PC-3 (cell line): ENCODE measurements at regions not wholly inside any gene's neighbourhood (a gene's known extent, or its start where the extent isn't known, plus 50 kb on each side); places are given as distances from the start of the nearest gene placed in this dataset.

Experiments
- EZH2 ChIP-seq: fragments of 300-600 bp; sonication (generic); IDR thresholded peaks from one replicate; pipeline ENCODE4 v1.6.1; 2017; ENCODE audit warnings: antibody characterized with exemption, mild to moderate bottlenecking, low read length; ENCODE audit not compliant: unreplicated experiment
- EZH2phosphoT487 ChIP-seq: fragments of 300-600 bp; sonication (generic); IDR thresholded peaks from 2 replicates; pipeline ENCODE4 v1.6.1; 2018; ENCODE audit warnings: mild to moderate bottlenecking, antibody characterized with exemption, low read length, borderline replicate concordance
- TF ChIP-seq, protein P1 (sequence below): fragments of 300-600 bp; sonication (generic); conservative IDR thresholded peaks from 2 replicates; pipeline ENCODE4 v1.5.1; 2017; ENCODE audit warnings: antibody characterized with exemption, low read depth, mild to moderate bottlenecking, low read length

DNA sequence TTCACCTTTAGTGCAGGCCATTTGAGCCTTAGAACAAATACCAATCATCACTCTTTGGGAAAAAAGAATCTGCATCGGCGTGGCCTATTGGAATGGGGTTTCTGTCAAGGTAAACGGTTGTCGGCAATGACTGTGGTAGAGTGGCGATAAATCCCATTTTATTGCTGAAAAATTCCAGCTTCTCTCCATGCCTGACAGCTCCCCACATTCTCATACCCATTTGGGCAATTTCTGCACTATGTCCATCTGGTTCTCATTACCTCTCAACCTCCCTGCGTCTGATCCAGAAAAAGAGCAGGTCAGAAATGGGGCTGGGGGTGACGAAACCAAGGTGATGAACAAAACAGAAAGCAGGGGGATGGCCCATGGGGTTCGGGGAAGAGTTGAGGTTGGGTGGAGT is 254.0 kb downstream of the MEIS1 start:
- TF ChIP-seq, protein P1, sequence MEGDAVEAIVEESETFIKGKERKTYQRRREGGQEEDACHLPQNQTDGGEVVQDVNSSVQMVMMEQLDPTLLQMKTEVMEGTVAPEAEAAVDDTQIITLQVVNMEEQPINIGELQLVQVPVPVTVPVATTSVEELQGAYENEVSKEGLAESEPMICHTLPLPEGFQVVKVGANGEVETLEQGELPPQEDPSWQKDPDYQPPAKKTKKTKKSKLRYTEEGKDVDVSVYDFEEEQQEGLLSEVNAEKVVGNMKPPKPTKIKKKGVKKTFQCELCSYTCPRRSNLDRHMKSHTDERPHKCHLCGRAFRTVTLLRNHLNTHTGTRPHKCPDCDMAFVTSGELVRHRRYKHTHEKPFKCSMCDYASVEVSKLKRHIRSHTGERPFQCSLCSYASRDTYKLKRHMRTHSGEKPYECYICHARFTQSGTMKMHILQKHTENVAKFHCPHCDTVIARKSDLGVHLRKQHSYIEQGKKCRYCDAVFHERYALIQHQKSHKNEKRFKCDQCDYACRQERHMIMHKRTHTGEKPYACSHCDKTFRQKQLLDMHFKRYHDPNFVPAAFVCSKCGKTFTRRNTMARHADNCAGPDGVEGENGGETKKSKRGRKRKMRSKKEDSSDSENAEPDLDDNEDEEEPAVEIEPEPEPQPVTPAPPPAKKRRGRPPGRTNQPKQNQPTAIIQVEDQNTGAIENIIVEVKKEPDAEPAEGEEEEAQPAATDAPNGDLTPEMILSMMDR, result no peak
- TF ChIP-seq EZH2phosphoT487 (no peak), EZH2 (no peak)
